Erythroblast (primary cell): ENCODE measurements at regions not wholly inside any gene's neighbourhood (a gene's known extent, or its start where the extent isn't known, plus 50 kb on each side); places are given as distances from the start of the nearest gene placed in this dataset.

Experiments used
- DNase-seq, 2 experiments: peaks; one replicate each; lab custom pipeline; 2025; lab: John Stamatoyannopoulos, UW
- GATA1 ChIP-seq: IDR thresholded peaks from 2 replicates; pipeline ENCODE4 v1.6.1; 2011; ENCODE audit warnings: low read depth, mild to moderate bottlenecking, control low read depth, low read length, moderate library complexity
- POLR2A ChIP-seq: IDR thresholded peaks from 2 replicates; pipeline ENCODE4 v1.6.1; 2011; ENCODE audit warnings: mild to moderate bottlenecking, low read length

DNA sequence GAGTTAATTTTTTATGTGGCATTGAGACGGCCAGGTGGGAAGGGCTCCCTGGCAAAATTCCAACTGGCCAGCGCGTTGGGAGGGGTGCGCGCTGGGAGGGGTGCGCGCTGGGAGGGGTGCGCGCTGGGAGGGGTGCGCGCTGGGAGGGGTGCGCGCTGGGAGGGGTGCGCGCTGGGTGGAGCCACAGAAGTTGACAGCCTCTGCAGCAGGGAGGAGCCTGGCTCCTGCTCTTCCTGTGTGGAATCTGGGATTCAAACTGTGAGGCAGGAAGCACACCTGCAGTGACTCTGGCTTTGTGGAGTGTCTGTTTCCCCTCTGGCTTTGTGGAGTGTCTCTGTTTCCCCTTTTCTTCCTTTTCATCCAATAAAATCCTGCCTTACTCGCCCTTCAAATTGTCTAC lies 147.9 kb upstream of the CBLN2 start:
- no peak for TF ChIP-seq POLR2A
- no peak for DNase-seq

GRCh38 chr18:72687736-72688135 lies 143.6 kb upstream of the CBLN2 start:
- no peak for DNase-seq
- TF ChIP-seq GATA1 = no peak
- TF ChIP-seq POLR2A = no peak

- TF ChIP-seq POLR2A = no peak
- TF ChIP-seq GATA1 = no peak
- no peak for DNase-seq
Observed at GRCh38 chr18:72675394-72675793, 131.3 kb upstream of the CBLN2 start.

DNA sequence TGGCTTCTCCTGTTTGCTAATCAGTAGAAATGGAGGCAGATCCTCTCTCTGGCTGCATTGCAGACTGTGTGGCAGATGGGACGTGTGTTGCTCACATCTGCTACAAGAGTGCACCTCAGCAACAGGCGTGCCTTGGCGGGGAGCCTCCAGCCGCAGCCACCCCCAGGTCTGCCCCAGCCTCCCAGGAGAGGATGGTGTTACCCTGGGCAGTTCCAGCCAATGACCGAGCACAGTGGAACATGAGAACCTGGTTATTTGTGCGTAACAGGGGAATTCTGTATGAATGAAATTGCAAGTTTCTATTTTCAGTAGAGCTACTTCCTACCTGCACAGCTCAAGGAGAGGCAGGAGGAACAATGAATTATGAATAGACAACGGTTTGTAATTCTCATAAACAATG lies 130.6 kb upstream of the CBLN2 start:
- no peak for DNase-seq
- no peak for TF ChIP-seq POLR2A
- no peak for TF ChIP-seq GATA1

GRCh38 chr18:72673242-72673641 lies 129.1 kb upstream of the CBLN2 start:
- DNase-seq = no peak
- TF ChIP-seq GATA1 = no peak
- TF ChIP-seq POLR2A = no peak

GRCh38 chr18:72672364-72673184 lies 128.4 kb upstream of the CBLN2 start:
- DNase-seq = peak; percentile 36 to 61

DNA sequence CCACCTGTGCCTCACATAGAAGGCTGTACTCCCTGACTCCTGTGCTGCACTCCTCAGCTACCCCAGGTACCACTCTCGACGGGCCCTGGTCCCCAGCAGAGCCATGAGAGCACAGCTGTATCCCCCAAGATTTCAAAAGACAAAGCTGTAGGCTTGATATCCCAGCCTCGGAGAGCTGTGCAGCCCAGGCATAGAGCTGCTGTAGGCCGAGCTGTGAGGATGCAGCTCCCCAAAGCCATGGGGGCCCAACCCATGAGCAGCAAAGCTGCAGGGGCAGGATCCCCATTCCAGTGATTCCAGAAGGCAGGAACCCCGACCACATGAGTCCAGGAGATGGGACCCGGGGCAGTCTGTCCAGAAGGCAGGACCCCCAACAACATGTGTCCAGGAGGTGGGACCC lies 123.8 kb upstream of the CBLN2 start:
- no peak for TF ChIP-seq GATA1
- no peak for TF ChIP-seq POLR2A
- no peak for DNase-seq

More at GRCh38 chr18:72672364-72673184, 128.4 kb upstream of the CBLN2 start:
- TF ChIP-seq GATA1 = no peak
- no peak for TF ChIP-seq POLR2A

- peak; percentile 49 to 68 for DNase-seq
- TF ChIP-seq GATA1 = no peak
- TF ChIP-seq POLR2A = no peak
Observed at GRCh38 chr18:72652990-72653593, 109.0 kb upstream of the CBLN2 start.

- TF ChIP-seq POLR2A = no peak
- TF ChIP-seq GATA1 = no peak
- DNase-seq = no peak
Observed at GRCh38 chr18:72651033-72651432, 106.9 kb upstream of the CBLN2 start.

DNA sequence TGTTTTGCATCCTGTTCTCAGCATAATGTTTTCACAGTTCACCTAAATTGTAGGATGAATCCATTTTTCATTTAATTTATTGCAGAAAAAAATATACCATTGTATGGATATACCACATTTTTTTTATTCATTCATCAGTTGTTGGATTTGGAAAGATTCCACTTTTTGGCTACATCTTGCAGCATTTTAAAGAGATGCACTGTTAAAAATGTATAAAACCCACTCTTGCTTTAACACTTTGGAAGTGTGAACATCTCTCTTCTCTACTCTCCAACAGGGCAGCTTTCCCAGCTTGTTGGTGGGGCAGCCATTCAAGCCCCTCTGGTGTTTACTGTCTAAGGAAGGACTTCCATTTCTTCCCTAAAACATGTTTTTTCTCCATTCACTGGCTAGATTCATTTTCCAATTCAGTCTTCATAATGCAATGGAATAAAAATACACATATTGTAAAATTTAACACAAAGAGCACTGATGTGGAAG lies 104.4 kb upstream of the CBLN2 start:
- TF ChIP-seq GATA1 (no peak), POLR2A (no peak)

GRCh38 chr18:72648079-72648478 lies 103.9 kb upstream of the CBLN2 start:
- TF ChIP-seq POLR2A = no peak
- TF ChIP-seq GATA1 = no peak
- DNase-seq = no peak

More for the DNA sequence above, 104.4 kb upstream of the CBLN2 start:
- DNase-seq = no peak

DNA sequence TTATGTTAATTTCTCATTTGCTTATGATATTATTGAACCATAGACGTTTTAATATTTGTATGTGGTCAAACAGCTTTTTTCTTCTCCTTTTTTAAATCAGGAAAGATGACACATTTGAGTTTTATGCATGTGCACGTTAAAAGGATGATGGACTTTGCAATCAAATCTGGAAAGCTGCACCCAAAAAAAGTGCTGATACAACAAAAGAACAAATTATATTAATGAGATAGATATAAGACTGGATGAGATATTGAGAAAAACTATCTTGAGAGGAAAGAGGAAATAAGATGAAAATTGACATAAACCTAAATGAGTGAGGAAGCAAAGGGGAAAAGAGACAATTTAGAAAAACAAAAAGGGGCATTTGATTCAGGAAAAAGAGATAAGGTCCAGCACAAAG lies 96.4 kb upstream of the CBLN2 start:
- DNase-seq = no peak
- TF ChIP-seq POLR2A (no peak), GATA1 (no peak)

DNA sequence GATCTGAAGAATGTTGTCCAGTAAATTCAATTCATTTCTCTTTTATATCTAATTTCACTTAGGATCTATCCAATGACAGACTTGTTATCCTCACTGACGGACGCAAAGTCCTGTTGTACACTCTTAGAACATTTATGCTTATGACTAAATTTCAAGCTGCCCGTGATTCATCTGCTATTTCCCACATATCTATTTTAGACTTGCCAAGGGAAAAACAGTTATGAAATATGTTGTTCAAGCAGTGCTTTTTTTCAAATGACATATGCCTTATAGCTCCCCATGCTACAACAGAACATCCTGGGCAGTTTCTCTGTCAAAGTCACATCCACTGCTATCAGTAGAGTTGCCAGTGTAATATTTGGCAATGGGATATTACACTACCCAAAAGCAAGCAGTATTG lies 94.2 kb upstream of the CBLN2 start:
- no peak for DNase-seq
- TF ChIP-seq POLR2A (no peak), GATA1 (no peak)

DNA sequence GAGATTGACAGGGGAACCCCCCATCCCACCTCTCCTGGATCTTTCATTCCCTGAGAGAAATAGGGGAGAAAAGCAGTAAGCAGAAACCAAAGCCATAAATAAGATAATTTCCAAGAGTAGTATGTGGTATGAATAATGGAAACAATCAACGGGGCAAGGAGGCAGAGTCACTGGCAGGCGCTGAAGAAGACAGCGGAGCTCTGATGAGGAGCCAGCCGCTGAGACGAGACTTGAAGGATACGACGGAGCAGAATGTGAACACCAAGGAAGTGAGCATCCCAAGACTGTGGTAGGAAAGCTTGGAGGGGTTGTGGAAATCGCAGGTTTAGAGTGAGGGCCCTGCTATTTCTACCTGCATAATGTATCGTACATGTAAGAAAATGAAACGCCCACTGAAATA lies 93.6 kb upstream of the CBLN2 start:
- no peak for DNase-seq
- no peak for TF ChIP-seq GATA1
